HEK293 (cell line): ENCODE measurements at regions not wholly inside any gene's neighbourhood (a gene's known extent, or its start where the extent isn't known, plus 50 kb on each side); places are given as distances from the start of the nearest gene placed in this dataset.

ENCODE experiments used
- HOXD13 ChIP-seq: sonication (generic); formaldehyde crosslinking; IDR thresholded peaks from 2 replicates; pipeline ENCODE4 v1.8.0; 2022; ENCODE audit warnings: missing genetic modification reagents, borderline replicate concordance
- RBAK ChIP-seq: fragments of 450-650 bp; formaldehyde crosslinking; IDR thresholded peaks from 2 replicates; pipeline ENCODE4 v1.5.1; 2016; ENCODE audit warnings: missing biosample characterization, missing genetic modification characterization
- TF ChIP-seq, protein P1 (sequence below): fragments of 450-650 bp; formaldehyde crosslinking; IDR thresholded peaks from 2 replicates; pipeline ENCODE4 v1.5.1; 2016; ENCODE audit warnings: missing biosample characterization, missing genetic modification characterization
- TF ChIP-seq, protein P2 (sequence below): fragments of 450-650 bp; formaldehyde crosslinking; IDR thresholded peaks from 2 replicates; pipeline ENCODE4 v1.5.1; 2016; ENCODE audit warnings: missing biosample characterization, missing genetic modification characterization
- TF ChIP-seq, protein P3 (sequence below): IDR thresholded peaks from 2 replicates; pipeline ENCODE4 v1.6.1; 2011; ENCODE audit warnings: mild to moderate bottlenecking, low read depth, low read length, borderline replicate concordance

DNA sequence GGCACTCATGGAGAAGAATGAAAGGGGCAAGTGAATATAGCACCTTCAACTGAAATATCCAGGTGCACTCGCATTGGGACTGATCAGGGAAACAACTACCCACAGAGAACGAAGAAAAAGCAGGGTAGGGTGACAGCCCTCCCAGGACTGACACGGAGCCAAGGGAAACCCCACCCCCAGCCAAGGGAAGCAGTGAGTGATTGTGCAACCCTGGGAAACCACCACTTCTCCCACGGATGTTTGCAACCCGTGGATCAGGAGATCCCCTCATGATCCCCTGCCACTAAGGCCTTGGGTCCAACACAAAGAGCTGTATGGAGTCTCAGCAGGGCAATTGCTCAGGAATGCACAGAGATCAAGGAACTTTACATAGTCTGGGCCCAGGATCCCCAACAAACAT lies 158.5 kb upstream of the HCCS start:
- TF ChIP-seq, protein P1, sequence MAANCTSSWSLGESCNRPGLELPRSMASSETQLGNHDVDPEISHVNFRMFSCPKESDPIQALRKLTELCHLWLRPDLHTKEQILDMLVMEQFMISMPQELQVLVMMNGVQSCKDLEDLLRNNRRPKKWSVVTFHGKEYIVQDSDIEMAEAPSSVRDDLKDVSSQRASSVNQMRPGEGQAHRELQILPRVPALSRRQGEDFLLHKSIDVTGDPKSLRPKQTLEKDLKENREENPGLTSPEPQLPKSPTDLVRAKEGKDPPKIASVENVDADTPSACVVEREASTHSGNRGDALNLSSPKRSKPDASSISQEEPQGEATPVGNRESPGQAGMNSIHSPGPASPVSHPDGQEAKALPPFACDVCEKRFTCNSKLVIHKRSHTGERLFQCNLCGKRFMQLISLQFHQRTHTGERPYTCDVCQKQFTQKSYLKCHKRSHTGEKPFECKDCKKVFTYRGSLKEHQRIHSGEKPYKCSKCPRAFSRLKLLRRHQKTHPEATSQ (tag by site-specific recombination), result no peak
- no peak for TF ChIP-seq HOXD13 (CRISPR knock-in tag)
- TF ChIP-seq, protein P2, sequence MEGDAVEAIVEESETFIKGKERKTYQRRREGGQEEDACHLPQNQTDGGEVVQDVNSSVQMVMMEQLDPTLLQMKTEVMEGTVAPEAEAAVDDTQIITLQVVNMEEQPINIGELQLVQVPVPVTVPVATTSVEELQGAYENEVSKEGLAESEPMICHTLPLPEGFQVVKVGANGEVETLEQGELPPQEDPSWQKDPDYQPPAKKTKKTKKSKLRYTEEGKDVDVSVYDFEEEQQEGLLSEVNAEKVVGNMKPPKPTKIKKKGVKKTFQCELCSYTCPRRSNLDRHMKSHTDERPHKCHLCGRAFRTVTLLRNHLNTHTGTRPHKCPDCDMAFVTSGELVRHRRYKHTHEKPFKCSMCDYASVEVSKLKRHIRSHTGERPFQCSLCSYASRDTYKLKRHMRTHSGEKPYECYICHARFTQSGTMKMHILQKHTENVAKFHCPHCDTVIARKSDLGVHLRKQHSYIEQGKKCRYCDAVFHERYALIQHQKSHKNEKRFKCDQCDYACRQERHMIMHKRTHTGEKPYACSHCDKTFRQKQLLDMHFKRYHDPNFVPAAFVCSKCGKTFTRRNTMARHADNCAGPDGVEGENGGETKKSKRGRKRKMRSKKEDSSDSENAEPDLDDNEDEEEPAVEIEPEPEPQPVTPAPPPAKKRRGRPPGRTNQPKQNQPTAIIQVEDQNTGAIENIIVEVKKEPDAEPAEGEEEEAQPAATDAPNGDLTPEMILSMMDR (tag by site-specific recombination), result no peak
- TF ChIP-seq RBAK (tag by site-specific recombination), result no peak
- TF ChIP-seq, protein P3, sequence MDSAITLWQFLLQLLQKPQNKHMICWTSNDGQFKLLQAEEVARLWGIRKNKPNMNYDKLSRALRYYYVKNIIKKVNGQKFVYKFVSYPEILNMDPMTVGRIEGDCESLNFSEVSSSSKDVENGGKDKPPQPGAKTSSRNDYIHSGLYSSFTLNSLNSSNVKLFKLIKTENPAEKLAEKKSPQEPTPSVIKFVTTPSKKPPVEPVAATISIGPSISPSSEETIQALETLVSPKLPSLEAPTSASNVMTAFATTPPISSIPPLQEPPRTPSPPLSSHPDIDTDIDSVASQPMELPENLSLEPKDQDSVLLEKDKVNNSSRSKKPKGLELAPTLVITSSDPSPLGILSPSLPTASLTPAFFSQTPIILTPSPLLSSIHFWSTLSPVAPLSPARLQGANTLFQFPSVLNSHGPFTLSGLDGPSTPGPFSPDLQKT, result no peak
